OCI-LY1 (cell line): ENCODE measurements at regions not wholly inside any gene's neighbourhood (a gene's known extent, or its start where the extent isn't known, plus 50 kb on each side); places are given as distances from the start of the nearest gene placed in this dataset.
A peak's percentile ranks its signal among the peaks of the same experiment; 100 is the strongest.

ENCODE experiments used
- H2AFZ ChIP-seq: fragments of 200-600 bp; sonication (generic), shearing (Covaris generic); 2 replicates; pipeline ENCODE4 v1.6.0; 2014; ENCODE audit warnings: antibody characterized with exemption, mild to moderate bottlenecking, low read length
- H3F3A ChIP-seq: fragments of 200-600 bp; sonication (generic), shearing (Covaris generic); 2 replicates; pipeline ENCODE4 v1.6.0; 2014; ENCODE audit warnings: mild to moderate bottlenecking, antibody characterized with exemption, low read length, moderate library complexity; ENCODE audit not compliant: insufficient read depth
- H3K27ac ChIP-seq: fragments of 200-600 bp; sonication (generic); 2 replicates; pipeline ENCODE4 v1.5.1; 2014; ENCODE audit warnings: low read length, mixed run types, mild to moderate bottlenecking, low read depth; ENCODE audit not compliant: poor library complexity, severe bottlenecking
- H3K27me3 ChIP-seq: fragments of 200-600 bp; sonication (generic); 2 replicates; pipeline ENCODE4 v1.6.0; 2014; ENCODE audit warnings: antibody characterized with exemption, mild to moderate bottlenecking, low read length, moderate library complexity; ENCODE audit not compliant: insufficient read depth
- H3K36me3 ChIP-seq: fragments of 200-600 bp; sonication (generic); 2 replicates; pipeline ENCODE4 v1.6.1; 2014; ENCODE audit warnings: mild to moderate bottlenecking, antibody characterized with exemption, low read length, moderate library complexity, mixed read lengths; ENCODE audit not compliant: insufficient read depth
- H3K4me1 ChIP-seq: fragments of 200-600 bp; sonication (generic); 2 replicates; pipeline ENCODE4 v1.5.1; 2014; ENCODE audit warnings: mild to moderate bottlenecking, low read length, moderate library complexity; ENCODE audit not compliant: insufficient read depth, severe bottlenecking
- H3K4me2 ChIP-seq: fragments of 200-600 bp; sonication (generic), shearing (Covaris generic); 2 replicates; pipeline ENCODE4 v1.6.1; 2014; ENCODE audit warnings: low read length
- H3K4me3 ChIP-seq: fragments of 200-600 bp; sonication (generic); 2 replicates; pipeline ENCODE4 v1.5.1; 2014; ENCODE audit warnings: low read length, low read depth, mild to moderate bottlenecking, mixed read lengths; ENCODE audit not compliant: poor library complexity, severe bottlenecking
- H3K79me2 ChIP-seq: fragments of 200-600 bp; shearing (Covaris generic); 2 replicates; pipeline ENCODE4 v1.6.1; 2016; ENCODE audit warnings: mixed run types, low read length, mixed read lengths; ENCODE audit not compliant: insufficient read depth
- H3K9ac ChIP-seq: fragments of 200-600 bp; sonication (generic), shearing (Covaris generic); 2 replicates; pipeline ENCODE4 v1.6.1; 2014; ENCODE audit warnings: mild to moderate bottlenecking, low read length, mixed read lengths
- H3K9me2 ChIP-seq: fragments of 200-600 bp; sonication (generic), shearing (Covaris generic); 2 replicates; pipeline ENCODE4 v1.6.1; 2014; ENCODE audit warnings: low read depth, mild to moderate bottlenecking, low read length, mixed read lengths
- H3K9me3 ChIP-seq: fragments of 200-600 bp; shearing (Covaris generic); 2 replicates; pipeline ENCODE4 v1.6.1; 2014; ENCODE audit warnings: low read length, mixed read lengths
- H4K20me1 ChIP-seq: fragments of 200-600 bp; sonication (generic), shearing (Covaris generic); 2 replicates; pipeline ENCODE4 v1.6.0; 2016; ENCODE audit warnings: mild to moderate bottlenecking, low read length; ENCODE audit not compliant: insufficient read depth
- EZH2 ChIP-seq: fragments of 200-600 bp; sonication (generic), shearing (Covaris generic); IDR thresholded peaks from 2 replicates; pipeline ENCODE4 v1.8.0; 2017; ENCODE audit warnings: borderline replicate concordance, mixed run types, mild to moderate bottlenecking, antibody characterized with exemption, low read length, moderate library complexity, mixed read lengths
- TF ChIP-seq, protein P1 (sequence below): fragments of 200-600 bp; sonication (generic), shearing (Covaris generic); IDR thresholded peaks from 2 replicates; pipeline ENCODE4 v1.5.1; 2017; ENCODE audit warnings: mild to moderate bottlenecking, antibody characterized with exemption, low read length, moderate library complexity, mixed read lengths

- Histone ChIP-seq H3K4me1 (no peaks in the 10 kb centered on the region), H3K27ac (no peak overlapping the region), H3K9me2 (no peaks in the 10 kb centered on the region), H3K4me3 (no peak overlapping the region), H3K79me2 (no peaks in the 10 kb centered on the region), H3K9me3 (no peaks in the 10 kb centered on the region), H2AFZ (no peak overlapping the region), H3K36me3 (no peaks in the 10 kb centered on the region), H3K27me3 (no peaks in the 10 kb centered on the region), H4K20me1 (no peaks in the 10 kb centered on the region), H3K9ac (no peak overlapping the region), H3F3A (no peaks in the 10 kb centered on the region), H3K4me2 (no peak overlapping the region)
- no peak for TF ChIP-seq EZH2
- TF ChIP-seq, protein P1, sequence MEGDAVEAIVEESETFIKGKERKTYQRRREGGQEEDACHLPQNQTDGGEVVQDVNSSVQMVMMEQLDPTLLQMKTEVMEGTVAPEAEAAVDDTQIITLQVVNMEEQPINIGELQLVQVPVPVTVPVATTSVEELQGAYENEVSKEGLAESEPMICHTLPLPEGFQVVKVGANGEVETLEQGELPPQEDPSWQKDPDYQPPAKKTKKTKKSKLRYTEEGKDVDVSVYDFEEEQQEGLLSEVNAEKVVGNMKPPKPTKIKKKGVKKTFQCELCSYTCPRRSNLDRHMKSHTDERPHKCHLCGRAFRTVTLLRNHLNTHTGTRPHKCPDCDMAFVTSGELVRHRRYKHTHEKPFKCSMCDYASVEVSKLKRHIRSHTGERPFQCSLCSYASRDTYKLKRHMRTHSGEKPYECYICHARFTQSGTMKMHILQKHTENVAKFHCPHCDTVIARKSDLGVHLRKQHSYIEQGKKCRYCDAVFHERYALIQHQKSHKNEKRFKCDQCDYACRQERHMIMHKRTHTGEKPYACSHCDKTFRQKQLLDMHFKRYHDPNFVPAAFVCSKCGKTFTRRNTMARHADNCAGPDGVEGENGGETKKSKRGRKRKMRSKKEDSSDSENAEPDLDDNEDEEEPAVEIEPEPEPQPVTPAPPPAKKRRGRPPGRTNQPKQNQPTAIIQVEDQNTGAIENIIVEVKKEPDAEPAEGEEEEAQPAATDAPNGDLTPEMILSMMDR = peak; percentile 30; the same call in 1 of the 2 replicates
These were observed 77.2 kb upstream of the DCD start for GRCh38 chr12:54725233-54725843.

DNA sequence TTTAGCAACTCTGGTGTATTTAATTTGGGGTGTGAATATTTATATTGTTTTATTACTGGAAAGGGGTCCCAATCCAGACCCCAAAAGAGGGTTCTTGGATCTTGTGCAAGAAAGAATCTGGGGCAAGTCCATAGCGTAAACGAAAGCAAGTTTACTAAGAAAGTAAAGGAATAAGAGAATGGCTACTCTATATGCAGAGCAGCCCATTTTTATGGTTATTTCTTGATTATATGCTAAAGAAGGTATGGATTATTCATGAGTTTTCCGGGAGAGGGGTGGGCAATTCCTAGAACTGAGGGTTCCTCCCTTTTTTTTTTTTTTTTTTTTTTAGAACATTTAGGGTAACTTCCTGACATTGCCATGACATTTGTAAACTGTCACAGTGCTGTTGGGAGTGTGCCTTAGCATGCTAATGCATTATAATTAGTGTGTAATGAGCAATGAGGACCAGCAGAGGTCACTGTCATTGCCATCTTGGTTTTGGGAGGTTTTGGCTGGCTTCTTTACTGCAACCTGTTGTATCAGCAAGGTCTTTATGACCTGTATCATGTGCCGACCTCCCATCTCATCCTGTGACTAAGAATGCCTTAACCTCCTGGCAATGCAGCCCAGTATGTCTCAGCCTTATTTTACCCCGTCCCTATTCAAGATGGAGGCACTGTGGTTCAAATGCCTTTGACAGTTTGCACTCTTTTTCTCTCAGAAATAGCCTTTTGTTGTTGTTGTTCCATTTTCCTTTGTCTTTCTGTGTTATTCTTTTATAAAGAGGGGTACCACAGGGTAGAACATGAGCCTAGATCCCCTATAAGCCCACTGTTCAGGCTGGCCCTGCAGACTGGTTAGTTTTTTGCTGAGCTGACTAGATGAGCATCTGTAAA, 75.5 kb upstream of the DCD start:
- no peaks in the 10 kb centered on the region for H3K36me3 ChIP-seq
- H3K9me3 ChIP-seq = no peaks in the 10 kb centered on the region
- no peaks in the 10 kb centered on the region for H3K4me1 ChIP-seq
- H4K20me1 ChIP-seq = no peaks in the 10 kb centered on the region
- H3F3A ChIP-seq = no peaks in the 10 kb centered on the region
- no peak overlapping the region for H3K27ac ChIP-seq
- TF ChIP-seq, protein P1 = peak; percentile 61; the same call in 1 of the 2 replicates
- TF ChIP-seq EZH2 = no peak
- no peaks in the 10 kb centered on the region for H3K27me3 ChIP-seq
- H3K9me2 ChIP-seq = no peaks in the 10 kb centered on the region
- no peak overlapping the region for H3K4me3 ChIP-seq
- H3K79me2 ChIP-seq = no peaks in the 10 kb centered on the region
- H3K9ac ChIP-seq = no peak overlapping the region
- no peak overlapping the region for H3K4me2 ChIP-seq
- H2AFZ ChIP-seq = no peak overlapping the region

DNA sequence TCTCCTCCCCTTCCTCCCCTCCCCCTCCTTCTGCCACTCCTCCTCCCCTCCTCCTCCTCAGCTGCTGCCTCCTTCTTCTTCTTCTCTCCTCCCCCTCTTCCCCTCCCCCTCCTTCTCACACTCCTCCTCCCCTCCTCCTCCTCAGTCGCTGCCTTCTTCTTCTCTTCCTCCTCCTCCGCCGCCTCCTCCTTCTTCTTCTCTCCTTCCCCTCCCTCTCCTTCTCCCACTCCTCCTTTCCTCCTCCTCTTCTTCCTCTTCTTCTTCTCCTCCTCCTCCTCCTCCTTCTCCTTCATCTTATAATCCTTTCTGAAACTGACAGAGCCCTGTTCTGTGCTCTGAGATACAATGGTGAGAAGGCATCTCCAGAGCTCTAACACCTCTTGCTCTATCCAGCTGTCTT, 73.1 kb upstream of the DCD start:
- Histone ChIP-seq H3K9me2 (no peaks in the 10 kb centered on the region), H3K9ac (no peak overlapping the region), H3F3A (no peaks in the 10 kb centered on the region), H3K4me3 (no peak overlapping the region), H3K27ac (no peak overlapping the region), H3K9me3 (no peaks in the 10 kb centered on the region), H3K27me3 (no peaks in the 10 kb centered on the region), H3K36me3 (no peaks in the 10 kb centered on the region), H3K4me1 (no peaks in the 10 kb centered on the region), H2AFZ (no peak overlapping the region), H4K20me1 (no peaks in the 10 kb centered on the region), H3K79me2 (no peaks in the 10 kb centered on the region), H3K4me2 (no peak overlapping the region)
- TF ChIP-seq EZH2 = no peak
- TF ChIP-seq, protein P1 = no peak
